ENCODE measurements at regions not wholly inside any gene's neighbourhood (a gene's known extent, or its start where the extent isn't known, plus 50 kb on each side); places are given as distances from the start of the nearest gene placed in this dataset.

GRCh38 chr20:58026361-58026760 lies 202.1 kb downstream of the ANKRD60 start:
- DNase-seq (ENCODE audit: low spot score), result no peak

More at GRCh38 chr20:58026361-58026760, 202.1 kb downstream of the ANKRD60 start:
- H2AFZ ChIP-seq, result no peak overlapping the region
- no peak for ATAC-seq
- no peaks in the 10 kb centered on the region; the same call in 1 of the 2 replicates for H3K9me2 ChIP-seq (ENCODE audit: insufficient read depth)
- no peak overlapping the region for H3K4me3 ChIP-seq
- no peaks in the 10 kb centered on the region for H3K79me2 ChIP-seq (replicated peaks; ENCODE audit: insufficient read depth)
- no peak overlapping the region for H3K4me2 ChIP-seq
- no peaks in the 10 kb centered on the region for H3F3A ChIP-seq (replicated peaks; ENCODE audit: low read depth)
- H3K4me1 Mint-ChIP-seq, result no peaks in the 10 kb centered on the region
- H3K4me3 Mint-ChIP-seq, result no peak overlapping the region
- H3K27me3 Mint-ChIP-seq (ENCODE audit: insufficient read depth, low read depth, poor library complexity), result peaks cover 5% of the 10 kb centered on the region
- no peaks in the 10 kb centered on the region for H3K36me3 Mint-ChIP-seq (ENCODE audit: low read depth)
- no peak overlapping the region for H3K27ac ChIP-seq (ENCODE audit: low read depth)
- H3K27ac Mint-ChIP-seq, result no peak overlapping the region
- H3K4me1 ChIP-seq (ENCODE audit: insufficient read depth), result no peaks in the 10 kb centered on the region
- H4K20me1 ChIP-seq (replicated peaks; ENCODE audit: insufficient read depth), result 0 out of 2 replicates have a peak, but pooled peaks cover 4% of the 10 kb centered on the region
- H3K27me3 ChIP-seq (ENCODE audit: insufficient read depth), result no peaks in the 10 kb centered on the region
- no peaks in the 10 kb centered on the region for H3K9me3 Mint-ChIP-seq
- TF ChIP-seq ZNF462 (CRISPR knock-in tag; IDR thresholded peaks at IDR 0.05) (no peak), POLR2AphosphoS5 (IDR thresholded peaks at IDR 0.05; ENCODE audit: low read depth) (no peak), ZNF114 (CRISPR knock-in tag; IDR thresholded peaks at IDR 0.05) (no peak), STAT1 (IDR thresholded peaks at IDR 0.05; ENCODE audit: unreplicated experiment) (no peak), EZH2 (IDR thresholded peaks at IDR 0.05; ENCODE audit: low read depth, unreplicated experiment) (no peak), EZH2phosphoT487 (IDR thresholded peaks at IDR 0.05; ENCODE audit: unreplicated experiment) (no peak), CTCF (conservative IDR thresholded peaks at IDR 0.05; ENCODE audit: low read depth in 2 of 2) (no peak), ZNF331 (CRISPR knock-in tag; IDR thresholded peaks at IDR 0.05; ENCODE audit: low read depth) (no peak), NANOG (IDR thresholded peaks at IDR 0.05; ENCODE audit: borderline replicate concordance) (no peak), REST (IDR thresholded peaks at IDR 0.05; ENCODE audit: unreplicated experiment) (no peak)
- no peaks in the 10 kb centered on the region for H3K36me3 ChIP-seq (ENCODE audit: insufficient read depth)
